ENCODE measurements at regions not wholly inside any gene's neighbourhood (a gene's known extent, or its start where the extent isn't known, plus 50 kb on each side); places are given as distances from the start of the nearest gene placed in this dataset.

GRCh38 chr6:148619891-148620290 is 126.9 kb upstream of the UST start:
- TF ChIP-seq CTCF (IDR thresholded peaks at IDR 0.05; ENCODE audit: insufficient read depth, missing control alignments): no peak
- no peak for FAIRE-seq
- no peak for DNase-seq (ENCODE audit: insufficient read length, low spot score)

GRCh38 chr6:148620579-148621298 is 126.1 kb upstream of the UST start:
- no peak for TF ChIP-seq CTCF (IDR thresholded peaks at IDR 0.05; ENCODE audit: insufficient read depth, missing control alignments)
- DNase-seq (ENCODE audit: insufficient read length, low spot score) (no peak), FAIRE-seq (no peak)

- no peak for FAIRE-seq
- DNase-seq (ENCODE audit: insufficient read length, low spot score): no peak
- no peak for TF ChIP-seq CTCF (IDR thresholded peaks at IDR 0.05; ENCODE audit: insufficient read depth, missing control alignments)
Measured at GRCh38 chr6:148625609-148626008, 121.2 kb upstream of the UST start.

- no peak for FAIRE-seq
- no peak for TF ChIP-seq CTCF (IDR thresholded peaks at IDR 0.05; ENCODE audit: insufficient read depth, missing control alignments)
- DNase-seq (ENCODE audit: insufficient read length, low spot score): no peak
Measured at GRCh38 chr6:148628251-148628650, 118.6 kb upstream of the UST start.

GRCh38 chr6:148629181-148629580 is 117.6 kb upstream of the UST start:
- DNase-seq (ENCODE audit: insufficient read length, low spot score) (no peak), FAIRE-seq (no peak)
- TF ChIP-seq CTCF (IDR thresholded peaks at IDR 0.05; ENCODE audit: insufficient read depth, missing control alignments): no peak

DNA sequence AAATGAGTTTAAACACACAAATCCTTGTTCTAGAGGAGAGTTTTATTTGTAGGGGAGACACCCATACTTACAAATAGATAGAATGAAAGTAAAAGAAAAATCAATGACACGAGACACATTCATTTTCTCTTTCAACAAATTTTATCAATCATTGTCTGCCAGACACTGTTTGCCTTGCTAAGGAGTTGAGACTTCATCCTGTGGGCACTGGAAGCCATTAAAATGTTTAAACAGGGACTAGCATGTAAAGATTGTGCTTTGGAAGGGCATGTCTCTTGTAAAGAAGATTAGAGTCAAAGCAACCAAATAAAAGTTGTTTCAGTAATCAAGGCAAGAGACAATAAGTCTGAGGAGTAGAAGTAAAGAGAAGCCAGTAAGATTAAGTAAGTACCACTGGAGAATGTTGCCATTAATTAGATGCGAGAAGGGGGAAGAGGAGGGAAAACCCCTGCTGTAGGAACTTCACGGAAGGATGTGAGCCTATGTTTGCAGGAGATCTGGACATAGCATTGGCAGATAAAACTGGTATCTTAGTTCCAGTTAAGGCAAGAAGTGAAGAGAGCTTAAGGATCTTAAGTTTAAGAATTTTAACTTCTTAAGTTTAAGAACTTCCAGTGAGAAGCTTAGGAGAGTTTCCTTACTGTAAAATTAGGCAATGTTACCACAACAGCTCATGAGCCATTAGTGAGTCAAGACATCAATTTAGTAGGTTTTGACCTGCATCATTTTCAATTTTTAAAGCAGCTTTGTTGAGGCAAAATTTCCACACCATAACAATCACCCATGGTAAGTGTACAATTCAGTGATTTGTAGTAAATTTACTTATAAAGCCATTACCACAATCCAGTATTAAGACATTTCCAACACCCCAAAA is 117.0 kb upstream of the UST start:
- no peak for FAIRE-seq
- DNase-seq (ENCODE audit: insufficient read length, low spot score): no peak
- TF ChIP-seq CTCF (IDR thresholded peaks at IDR 0.05; ENCODE audit: insufficient read depth, missing control alignments): no peak

Measured in D721Med (cell line).